ENCODE measurements at regions not wholly inside any gene's neighbourhood (a gene's known extent, or its start where the extent isn't known, plus 50 kb on each side); places are given as distances from the start of the nearest gene placed in this dataset.

DNA sequence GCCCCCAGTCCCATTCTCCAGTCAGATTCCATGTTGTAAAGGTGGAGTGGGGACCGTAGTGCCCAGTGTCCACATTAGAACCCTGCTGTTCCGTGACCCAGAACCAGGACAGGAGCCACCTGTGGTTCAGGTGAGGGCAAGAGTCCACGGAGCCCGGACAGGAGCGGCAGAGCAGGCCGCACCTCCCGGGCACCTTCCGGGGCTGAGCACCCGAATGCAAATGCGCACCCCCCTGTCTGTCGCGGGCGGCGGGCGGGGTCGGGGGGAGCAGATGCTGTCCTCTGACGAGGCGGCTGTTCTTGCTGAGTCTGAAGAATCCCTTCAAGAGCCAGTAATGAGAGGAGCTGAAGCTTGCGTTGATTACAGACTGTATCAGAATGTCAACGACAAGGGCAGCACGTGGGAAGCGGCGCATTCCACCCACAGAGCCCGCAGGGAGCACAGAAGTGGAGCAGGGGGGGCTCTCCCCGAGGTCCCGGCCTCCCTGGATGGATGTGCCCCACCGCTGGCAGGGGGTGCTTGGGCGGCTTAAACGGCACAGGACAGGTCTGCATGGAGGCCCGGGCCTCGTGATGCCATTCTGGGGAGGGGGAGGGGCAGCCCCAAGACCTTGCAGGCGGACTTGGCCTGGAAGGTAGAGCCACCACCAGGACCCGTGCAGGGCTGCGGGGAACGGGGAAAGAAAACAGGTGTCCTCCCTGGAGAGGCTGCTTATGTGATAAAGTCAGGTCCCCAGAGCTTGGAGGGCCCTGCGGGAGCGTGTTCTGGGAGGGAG, 407.5 kb upstream of the RNF32 start:
- DNase-seq: no peak

DNA sequence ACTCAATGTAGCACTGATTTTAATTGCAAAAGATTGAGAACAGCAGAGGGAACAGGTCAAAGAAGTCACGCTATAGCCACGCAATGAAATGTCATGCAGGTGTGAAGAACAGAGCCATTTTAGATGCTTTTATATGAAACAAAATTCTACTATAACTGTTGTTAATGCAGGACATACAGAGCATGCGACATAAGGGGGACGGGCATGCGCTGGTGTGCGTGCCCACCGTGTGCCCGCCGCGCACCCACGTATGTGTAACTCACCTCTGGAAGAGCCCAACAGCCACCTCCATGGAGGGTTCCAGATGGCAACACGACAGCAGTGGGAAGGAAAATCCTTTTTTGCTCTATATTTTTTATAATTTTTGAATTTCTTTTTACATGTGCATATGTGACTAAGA, 410.0 kb upstream of the RNF32 start:
- no peak for DNase-seq

DNA sequence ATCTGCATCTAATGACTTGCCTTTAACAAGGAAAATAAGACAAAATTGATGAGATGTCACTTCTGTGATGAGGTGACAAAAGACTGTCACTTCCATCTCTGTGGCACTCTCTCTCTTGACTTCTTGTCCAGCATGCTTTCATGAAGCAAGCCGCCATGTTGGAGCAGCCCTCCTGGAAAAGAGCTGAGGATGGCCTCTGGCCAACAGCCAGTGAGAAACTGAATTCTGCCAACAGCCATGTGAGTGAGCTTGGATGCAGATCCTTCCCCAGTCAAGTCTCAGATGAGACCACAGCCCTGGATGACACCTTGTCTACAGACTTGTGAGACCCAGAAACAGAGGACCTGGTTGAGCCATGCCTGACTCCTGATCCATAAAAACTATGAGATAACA, 412.6 kb upstream of the SHH start:
- no peak for DNase-seq

DNA sequence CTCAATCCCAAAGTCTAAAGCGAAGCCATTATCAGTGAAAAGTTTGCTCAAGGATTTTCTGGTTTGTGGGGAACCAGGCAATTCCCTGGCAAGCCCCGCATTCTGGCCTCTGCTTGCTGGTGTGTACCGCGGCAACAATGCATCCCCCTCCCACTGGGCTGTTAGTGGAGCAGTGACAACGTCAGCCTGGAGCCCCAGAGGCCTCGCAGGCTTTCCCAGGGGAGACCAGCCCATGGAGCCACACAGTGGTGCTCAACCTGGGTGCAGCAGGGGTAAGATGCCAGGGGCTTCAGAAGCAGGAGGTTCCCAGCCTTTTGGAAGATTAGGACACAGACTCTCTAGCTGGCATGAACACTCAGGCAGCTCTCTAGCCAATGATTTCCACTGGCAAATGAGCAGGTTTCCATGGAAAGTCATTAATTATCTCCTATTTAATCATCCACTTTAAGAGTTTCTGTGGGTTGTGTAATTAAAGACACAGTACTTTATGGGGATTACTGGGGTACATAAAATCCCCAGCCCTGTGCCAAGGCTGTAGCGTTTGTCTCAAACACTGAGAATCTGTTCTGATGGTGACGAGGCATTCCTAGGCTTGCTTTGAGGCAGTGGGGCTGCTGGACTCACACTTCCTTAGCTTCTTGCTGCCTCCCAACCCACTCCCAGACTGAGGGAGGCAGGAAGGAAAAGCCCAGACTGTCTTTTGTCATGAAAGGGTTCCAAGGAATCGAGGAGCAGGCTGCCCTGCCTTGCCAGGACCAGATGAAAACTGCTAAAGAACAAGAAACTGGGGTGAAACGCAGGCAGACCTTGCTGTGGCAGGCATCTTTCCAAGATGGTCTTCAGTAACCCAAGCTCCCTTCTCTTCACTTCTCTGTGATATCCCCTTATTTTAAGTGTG, 411.9 kb upstream of the SHH start:
- DNase-seq: no peak

DNA sequence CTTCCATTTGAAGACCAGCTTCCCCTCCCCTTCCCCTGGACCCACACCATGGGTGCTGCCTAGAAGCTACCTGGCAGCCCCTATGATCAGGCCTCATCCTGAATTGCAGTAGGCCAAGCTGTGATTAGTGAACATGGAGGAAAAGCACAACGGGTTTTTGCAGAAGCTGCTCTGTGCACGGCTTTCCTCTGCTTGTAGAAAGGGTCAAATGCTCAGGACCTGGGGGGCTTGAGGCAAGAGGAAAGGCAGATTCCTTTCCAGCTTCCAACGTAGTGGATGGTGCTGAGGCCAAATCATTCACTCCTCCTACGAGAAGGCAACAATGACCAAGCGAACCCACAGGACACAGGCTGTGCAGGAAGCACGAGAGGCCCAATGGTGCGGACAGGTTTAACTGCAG, 410.3 kb upstream of the SHH start:
- no peak for DNase-seq

DNA sequence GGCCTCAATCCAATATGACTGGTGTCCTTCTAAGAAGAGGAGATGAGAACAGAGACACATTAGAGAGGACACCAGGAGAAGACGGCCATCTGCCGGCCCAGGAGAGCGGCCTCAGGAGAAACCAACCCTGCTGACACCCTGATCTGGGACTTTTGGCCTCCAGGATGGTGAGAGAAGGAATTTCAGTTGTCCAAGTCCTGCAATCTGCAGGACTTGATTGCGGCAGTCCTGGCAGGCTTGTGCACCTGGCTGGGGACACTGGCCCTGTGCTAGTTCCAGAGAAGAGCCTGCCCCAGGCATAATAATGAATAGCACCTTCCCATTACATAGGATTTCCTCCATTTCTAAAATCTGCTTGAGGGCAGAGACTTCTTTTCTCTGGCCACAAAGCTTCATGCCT, 409.9 kb upstream of the SHH start:
- DNase-seq: no peak

DNA sequence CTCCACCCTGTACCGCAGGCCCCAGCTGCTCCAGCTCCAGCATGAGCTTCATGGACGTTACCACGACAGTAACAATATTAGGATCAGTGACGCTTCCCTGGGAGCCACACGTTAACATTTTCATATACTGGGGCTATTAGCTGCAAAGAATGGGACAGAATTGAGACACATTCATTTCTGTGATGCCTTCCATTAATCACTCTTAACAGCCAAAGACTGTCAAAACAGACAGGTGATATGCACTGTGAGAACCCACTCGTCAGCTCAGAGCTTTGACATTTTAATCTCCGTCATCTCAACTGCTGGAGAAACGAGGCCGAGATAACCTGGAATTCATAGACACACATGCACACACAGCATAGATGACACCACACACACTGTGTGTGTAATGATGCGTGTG, 408.4 kb upstream of the SHH start:
- no peak for DNase-seq

DNA sequence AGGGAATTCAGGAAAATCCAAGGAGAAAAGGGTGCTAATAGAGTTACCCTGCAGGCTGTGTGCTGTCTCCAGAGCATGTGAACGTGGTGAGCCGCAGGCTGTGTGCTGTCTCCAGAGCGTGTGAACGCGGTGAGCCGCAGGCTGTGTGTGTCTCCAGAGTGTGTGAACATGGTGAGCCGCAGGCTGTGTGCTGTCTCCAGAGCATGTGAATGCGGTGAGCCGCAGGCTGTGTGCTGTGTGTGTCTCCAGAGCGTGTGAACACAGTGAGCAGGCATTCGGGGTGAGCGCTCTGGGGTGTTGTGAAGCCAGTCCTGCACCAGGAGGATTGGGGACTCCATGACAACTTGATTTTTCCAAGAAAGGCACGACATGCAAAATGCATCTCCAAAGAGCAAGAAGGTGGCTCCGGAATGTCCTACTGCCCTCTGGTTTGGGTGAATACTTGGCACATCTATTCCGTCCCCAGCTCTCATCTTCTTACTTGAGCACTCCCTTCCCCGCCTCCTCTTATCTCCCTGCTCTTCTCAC, 407.9 kb upstream of the SHH start:
- DNase-seq: no peak

DNA sequence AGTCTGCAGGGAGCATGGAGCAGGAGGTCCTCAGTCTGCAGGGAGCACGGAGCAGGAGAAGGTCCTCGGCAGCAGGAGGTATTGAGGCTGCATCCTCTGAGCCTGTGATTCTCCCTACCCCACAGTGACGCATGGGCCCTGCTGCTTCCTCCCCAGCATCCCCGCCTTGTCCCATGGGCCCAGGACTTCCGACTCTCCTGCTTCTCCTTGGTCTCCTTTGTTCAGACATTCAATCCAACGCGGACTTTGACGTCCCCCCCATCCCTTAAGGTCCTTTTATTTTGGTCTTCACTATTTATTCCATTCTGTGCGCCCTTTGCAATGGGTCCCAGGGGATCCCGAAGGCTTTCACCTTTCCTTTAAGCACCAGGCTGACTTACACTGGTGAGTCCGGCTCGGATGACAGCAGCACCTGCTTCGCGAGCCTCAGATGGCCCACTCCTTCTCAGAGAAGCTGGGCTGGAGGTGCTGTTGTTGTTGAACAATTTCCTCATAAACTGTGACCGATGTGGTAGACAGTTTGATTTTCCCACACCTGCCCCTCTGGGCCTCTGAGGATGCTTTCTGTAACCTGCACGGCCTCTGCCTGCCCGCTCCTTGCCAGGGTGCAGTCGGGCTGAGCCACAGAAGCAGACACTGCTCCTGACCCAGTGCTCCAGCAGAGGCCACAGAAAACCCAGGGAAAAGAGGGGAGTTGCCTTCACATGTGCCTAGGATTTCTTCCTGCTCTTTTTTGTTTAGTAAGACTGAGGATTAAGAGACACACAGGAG, 407.2 kb upstream of the SHH start:
- DNase-seq: no peak

DNA sequence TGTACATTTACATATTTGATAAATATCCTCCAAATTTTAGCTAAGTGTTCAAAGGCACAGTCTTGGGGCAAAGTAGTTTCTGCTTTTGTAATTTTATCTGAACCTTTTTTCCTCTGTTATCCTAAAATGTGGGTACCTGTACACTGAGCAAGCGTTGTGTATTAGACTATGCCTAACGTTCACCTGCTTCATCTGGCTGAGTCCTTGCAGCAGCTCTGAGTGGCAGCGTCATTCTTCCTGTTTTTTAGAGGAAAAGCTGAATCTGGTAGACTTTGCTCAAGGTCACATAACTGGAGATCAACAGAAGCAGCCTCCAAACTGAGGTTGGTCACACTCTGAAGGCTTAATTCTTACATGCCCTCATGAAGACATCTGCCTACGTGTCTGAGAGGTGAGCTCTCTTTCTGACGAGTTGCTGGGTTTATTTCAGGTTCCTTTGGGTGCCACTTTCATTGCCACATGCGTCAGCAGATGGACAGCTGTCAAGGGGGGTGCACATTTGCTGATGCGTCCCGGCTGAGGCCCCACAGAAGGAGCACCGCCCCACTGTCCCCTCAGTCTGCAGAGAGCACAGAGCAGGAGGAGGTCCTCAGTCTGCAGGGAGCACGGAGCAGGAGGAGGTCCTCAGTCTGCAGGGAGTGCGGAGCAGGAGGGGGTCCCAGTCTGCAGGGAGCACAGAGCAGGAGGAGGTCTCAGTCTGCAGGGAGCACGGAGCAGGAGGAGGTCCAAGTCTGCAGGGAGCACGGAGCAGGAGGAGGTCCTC, 406.5 kb upstream of the SHH start:
- DNase-seq: no peak

DNA sequence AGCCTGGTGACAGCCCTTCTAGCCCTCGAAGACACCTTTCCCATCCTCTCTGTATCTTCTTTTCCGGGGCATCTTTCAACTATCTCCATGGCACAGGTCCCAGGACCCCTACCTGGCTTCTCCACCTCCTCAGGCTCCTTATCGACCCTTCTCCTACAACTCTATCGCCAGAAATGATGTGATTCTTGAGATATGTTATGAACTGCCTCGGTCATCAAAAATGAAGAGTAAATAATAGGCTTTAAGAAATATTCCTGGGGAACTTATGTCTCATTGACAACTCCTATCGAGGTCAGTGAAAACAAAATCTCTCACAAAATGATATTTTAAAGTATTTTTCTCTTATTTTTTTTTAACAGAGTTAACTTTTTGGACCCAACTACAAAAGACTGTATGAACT, 405.5 kb upstream of the SHH start:
- DNase-seq: no peak

DNA sequence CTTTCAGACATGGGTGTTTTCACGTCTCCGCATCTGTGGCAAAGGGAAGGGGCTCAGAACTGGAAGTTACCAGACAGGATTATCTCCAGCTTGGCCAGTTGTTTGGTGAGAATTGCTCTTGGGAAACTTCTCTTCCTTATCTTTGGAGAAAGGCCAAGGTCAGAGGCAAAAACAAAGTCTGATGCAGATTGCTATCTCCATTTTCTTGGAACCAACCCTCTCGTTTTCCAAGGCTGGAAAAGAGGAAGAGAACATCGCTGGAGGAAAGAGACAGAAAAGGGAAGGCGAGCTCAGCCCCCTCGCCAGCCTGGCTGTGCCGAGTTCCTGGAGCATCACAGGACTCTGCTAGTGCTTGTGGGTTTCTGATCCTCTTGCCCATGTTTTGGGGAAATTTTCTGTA, 396.8 kb upstream of the SHH start:
- no peak for DNase-seq

DNA sequence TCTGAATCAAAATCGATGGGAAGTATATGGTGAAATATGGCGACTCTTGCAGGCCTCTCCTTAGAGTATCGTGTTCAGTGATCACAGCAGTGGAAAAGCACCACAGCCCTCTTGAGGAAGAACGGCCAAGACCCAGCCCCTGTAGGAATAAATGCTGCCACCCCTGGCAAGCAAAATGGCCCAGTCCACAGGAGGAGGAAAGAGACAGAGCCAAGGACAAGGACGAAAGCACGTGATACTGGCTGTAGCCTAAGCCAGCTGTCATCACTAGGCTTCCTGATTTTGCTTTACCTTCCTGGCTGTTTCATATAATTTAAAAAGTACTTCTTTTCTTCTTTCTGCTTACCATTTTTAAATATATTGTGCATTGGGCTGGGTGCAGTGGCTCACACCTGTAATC, 395.0 kb upstream of the SHH start:
- DNase-seq: no peak

DNA sequence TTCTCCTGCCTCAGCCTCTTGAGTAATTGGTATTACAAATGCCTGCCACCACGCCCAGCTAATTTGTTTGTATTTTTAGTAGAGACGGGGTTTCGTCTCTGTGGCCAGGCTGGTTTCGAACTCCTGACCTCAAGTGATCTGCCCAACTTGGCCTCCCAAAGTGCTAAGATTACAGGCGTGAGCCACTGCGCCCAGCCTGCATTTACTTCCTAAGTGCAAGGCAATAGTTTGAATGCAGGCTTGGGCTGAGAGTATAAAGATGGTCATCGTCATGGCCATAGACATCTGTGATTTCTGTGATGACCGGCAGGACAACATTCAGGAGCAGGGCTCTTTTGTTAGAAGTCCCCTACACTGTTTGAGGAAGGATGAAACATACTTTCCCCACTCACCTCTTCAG, 393.9 kb upstream of the SHH start:
- DNase-seq: no peak

DNA sequence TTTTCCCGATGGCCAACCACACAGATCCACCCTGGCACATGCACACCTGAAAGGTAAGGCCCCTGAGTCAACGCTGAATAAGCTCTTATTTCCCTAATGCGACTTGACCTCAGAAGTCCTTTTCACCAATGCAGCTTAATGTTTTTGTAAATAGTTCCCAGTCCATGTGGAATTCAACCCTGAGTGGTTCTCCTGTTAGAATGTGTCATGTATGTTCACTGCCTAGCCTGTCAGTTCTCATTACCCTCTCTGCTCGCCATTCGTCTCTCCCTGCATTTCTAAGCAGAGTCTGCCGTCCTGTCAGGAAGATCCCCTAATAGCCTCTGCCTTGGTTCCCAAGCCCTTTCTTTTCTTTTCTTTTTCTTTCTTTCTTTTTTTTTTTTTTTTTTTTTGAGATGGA, 392.6 kb upstream of the SHH start:
- no peak for DNase-seq

DNA sequence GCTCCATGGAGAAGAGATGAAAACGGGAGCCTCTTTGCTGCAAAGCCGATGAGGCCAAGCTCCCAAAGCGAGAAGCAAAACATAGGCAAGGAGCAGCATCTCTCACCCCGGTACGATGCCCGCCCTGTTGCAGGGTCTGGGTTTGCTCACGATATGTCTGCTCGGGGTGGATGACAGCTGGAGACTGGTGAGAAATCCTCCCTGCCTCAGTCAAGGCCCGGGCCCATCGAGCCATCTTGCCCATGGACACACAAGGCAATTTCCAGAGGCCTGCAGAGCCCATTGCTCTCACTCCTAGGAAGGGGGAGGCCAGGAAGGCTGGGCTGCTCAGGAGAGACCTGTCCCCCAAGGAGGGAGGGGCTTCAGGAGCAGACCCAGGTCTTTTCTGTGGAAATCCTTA, 391.7 kb upstream of the SHH start:
- DNase-seq: no peak

DNA sequence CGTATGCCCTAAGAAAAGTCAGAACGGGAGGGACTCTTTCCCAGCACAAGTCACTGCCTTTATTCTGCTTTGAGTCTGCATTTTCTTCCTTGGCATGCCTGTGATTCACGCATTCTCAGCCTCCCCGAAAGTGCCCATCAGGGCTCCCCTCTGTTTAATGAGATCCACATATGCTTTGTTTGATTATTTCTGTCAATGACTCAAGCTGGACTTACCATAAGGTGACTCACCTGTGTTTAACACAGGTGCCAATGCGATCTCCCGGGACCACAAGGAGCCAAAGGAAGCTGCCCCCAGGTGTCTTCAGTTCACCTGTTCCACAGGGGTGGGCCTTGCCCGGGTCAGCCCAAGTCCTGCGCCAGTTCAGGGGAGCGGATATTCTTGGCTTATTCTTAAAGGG, 386.0 kb upstream of the SHH start:
- DNase-seq: no peak

DNA sequence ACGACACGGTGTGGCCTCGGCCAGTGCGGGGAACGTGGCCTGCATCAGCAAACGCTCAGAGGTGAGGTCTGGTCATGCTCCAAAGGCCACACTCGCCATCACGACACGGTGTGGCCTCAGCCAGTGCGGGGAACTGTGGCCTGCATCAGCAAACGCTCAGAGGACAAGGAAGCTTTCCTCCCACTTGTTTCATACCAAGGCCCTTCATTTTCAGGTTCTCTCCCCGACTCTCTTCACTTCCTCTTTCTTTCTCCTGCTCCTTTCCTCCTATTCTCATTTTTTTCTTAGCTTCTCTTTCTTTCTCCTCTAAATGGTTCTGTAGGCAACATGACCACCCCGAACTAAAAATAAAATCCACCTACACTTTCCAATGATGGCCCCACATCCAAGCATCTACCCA, 384.4 kb upstream of the SHH start:
- no peak for DNase-seq

DNA sequence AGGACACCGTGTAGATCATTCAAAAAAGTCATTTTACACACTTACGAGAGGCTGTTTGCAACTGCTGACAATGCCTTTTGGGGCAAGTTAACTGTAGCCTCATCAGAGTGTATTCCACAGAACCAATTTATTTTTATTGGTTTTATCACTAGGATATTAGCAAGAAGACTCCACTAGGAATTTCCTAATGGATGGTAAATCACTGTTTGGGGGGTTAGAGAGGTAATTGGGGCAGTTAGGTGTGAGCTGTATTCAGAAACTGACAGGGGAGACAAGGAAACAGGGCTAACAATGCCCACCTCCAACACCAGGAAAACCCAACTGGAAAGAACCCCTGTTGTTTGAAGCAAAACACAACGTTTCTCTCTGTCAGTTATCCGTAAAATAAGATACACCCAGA, 383.0 kb upstream of the SHH start:
- DNase-seq: no peak

DNA sequence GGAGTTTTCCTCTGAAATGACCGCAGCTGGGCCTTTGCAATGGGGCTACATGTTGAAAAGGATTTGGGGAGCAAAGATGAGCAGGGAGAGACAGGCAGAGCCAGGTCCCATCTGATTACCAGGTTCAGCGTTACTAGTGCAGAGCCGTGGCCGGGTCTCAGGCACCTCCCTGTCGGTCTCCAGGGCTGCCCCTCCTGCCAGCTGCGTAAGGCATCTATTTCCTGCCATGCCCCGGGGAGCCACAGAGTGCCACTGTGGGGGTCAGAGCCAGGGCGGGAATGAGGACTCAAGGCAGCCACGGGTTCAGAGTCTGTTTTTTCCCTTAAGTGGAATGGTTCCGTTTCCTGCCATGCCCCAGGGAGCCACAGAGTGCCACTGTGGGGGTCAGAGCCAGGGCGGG, 382.6 kb upstream of the SHH start:
- DNase-seq: no peak

DNA sequence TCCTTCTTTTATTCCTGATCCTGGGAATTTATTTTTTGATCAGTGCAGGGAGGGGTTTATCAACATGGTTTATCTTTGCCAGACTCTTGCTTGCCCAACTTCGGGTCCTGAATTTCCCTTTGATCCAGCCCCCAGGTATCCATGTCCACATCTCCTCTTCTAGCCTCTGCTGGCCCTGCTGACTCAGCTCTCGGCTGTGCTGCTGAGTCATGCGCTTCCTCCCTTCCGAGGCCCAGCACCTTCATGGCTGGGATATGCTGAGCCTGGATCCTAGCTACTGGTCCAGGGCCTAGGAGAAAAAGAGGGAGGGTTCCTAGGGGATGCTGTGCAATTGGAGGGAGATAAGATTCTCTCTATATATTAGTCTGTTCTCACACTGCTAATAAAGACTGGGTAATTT, 380.7 kb upstream of the SHH start:
- no peak for DNase-seq
